GM23248 (cell line): ENCODE measurements at regions not wholly inside any gene's neighbourhood (a gene's known extent, or its start where the extent isn't known, plus 50 kb on each side); places are given as distances from the start of the nearest gene placed in this dataset.

Experiments used
- DNase-seq: peaks from one replicate; pipeline ENCODE4 v3.0.0-alpha.2; 2015
- H2AFZ ChIP-seq: fragments of 200-600 bp; sonication (generic); 2 replicates; pipeline ENCODE4 v1.6.1; 2016; ENCODE audit warnings: antibody characterized with exemption
- H3F3A ChIP-seq: fragments of 200-600 bp; sonication (generic); 2 replicates; pipeline ENCODE4 v1.6.1; 2016; ENCODE audit warnings: mild to moderate bottlenecking, antibody characterized with exemption, mixed run types; ENCODE audit not compliant: insufficient read depth
- H3K27ac ChIP-seq: fragments of 200-600 bp; sonication (generic); 2 replicates; pipeline ENCODE4 v1.5.1; 2016; ENCODE audit warnings: mild to moderate bottlenecking
- H3K27me3 ChIP-seq: fragments of 200-600 bp; sonication (generic); replicated peaks from 2 replicates; pipeline ENCODE4 v1.6.1; 2016; ENCODE audit warnings: mild to moderate bottlenecking; ENCODE audit not compliant: insufficient read depth
- H3K36me3 ChIP-seq: fragments of 200-600 bp; sonication (generic); 2 replicates; pipeline ENCODE4 v1.6.1; 2016; ENCODE audit warnings: low read depth, mild to moderate bottlenecking
- H3K4me1 ChIP-seq: fragments of 200-600 bp; sonication (generic); 2 replicates; pipeline ENCODE4 v1.6.1; 2016; ENCODE audit warnings: mild to moderate bottlenecking; ENCODE audit not compliant: insufficient read depth
- H3K4me2 ChIP-seq: fragments of 200-600 bp; sonication (generic); one replicate; pipeline ENCODE4 v1.6.1; 2016; ENCODE audit warnings: mild to moderate bottlenecking; ENCODE audit not compliant: unreplicated experiment
- H3K4me3 ChIP-seq: fragments of 200-600 bp; sonication (generic); 2 replicates; pipeline ENCODE4 v1.5.1; 2016; ENCODE audit warnings: mild to moderate bottlenecking
- H3K79me2 ChIP-seq: fragments of 200-600 bp; sonication (generic); 2 replicates; pipeline ENCODE4 v1.6.1; 2016; ENCODE audit warnings: mild to moderate bottlenecking; ENCODE audit not compliant: insufficient read depth
- H3K9ac ChIP-seq: fragments of 200-600 bp; sonication (generic); 2 replicates; pipeline ENCODE4 v1.6.1; 2016; ENCODE audit warnings: mild to moderate bottlenecking
- H3K9me2 ChIP-seq: fragments of 200-600 bp; sonication (generic); 2 replicates; pipeline ENCODE4 v1.6.1; 2016; ENCODE audit warnings: mixed run types, mild to moderate bottlenecking, moderate library complexity; ENCODE audit not compliant: insufficient read depth
- H3K9me3 ChIP-seq: fragments of 200-600 bp; sonication (generic); one replicate; pipeline ENCODE4 v1.6.1; 2017; ENCODE audit warnings: low read depth
- H4K20me1 ChIP-seq: fragments of 200-600 bp; sonication (generic); 2 replicates; pipeline ENCODE4 v1.6.0; 2016; ENCODE audit not compliant: insufficient read depth
- EZH2 ChIP-seq: fragments of 200-600 bp; sonication (generic); IDR thresholded peaks from 2 replicates; pipeline ENCODE4 v1.6.1; 2018; ENCODE audit warnings: antibody characterized with exemption, mild to moderate bottlenecking; ENCODE audit not compliant: insufficient read depth, poor library complexity, severe bottlenecking
- EZH2phosphoT487 ChIP-seq: fragments of 200-600 bp; sonication (generic); IDR thresholded peaks from 2 replicates; pipeline ENCODE4 v1.6.1; 2018; ENCODE audit warnings: antibody characterized with exemption, moderate library complexity, mild to moderate bottlenecking, low read depth; ENCODE audit not compliant: insufficient read depth
- WGBS, 2 experiments: methylation state at CpG; one replicate each; pipeline ENCODE4 v1.1.6; 2015 to 2017; ENCODE audit warnings: low lambda C conversion rate in 2 of 2, low coverage in 1 of 2; ENCODE audit errors: missing lambda C conversion rate in 2 of 2; 5-methylcytosine and 5-hydroxymethylcytosine counted together
- in situ Hi-C: fragments of 300-500 bp; cut with MboI; formaldehyde crosslinking; loops from 2 replicates; pipeline ENCODE4 v1.15.0; 2020

DNA sequence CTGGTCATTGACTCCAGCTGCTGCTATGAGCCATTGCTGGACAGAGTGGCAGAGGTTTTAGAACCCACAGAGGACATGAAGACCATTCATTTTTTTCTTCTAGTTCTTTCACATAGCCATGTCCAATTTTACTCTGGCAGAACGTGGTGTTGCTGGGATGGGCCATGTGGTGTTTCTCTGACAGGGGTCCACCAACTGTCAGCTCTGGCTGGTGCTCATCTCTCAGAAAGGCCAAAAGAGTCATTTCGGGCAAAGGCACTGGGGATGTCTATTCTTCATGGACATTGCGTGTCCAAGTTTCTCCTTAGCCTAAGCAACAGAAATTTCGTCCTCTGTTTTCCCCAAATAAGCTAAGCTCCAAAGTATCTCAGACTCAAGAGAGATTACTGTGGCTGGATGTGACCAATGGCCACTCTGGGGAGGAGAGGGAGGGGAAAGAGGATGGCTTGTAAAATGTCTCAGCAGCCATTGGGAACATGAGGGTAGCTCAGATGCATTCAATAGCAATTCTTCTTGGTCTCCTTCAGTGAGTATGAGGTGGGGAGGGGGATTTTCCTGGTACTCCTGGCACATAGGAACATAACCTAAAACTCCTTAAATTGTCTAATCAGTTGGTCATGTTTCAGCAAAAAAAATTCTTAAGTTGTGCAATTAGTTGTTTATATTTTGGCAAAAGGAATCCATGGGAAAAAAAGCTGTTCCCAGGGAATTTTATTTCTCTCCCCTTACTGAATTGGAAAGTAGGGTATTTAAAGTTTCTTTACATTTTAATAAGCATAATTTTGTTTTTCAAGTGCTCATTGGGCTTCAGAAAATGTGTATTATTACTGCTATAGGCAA, 131.6 kb upstream of the MITF start:
- in situ Hi-C loops, result no loop called here
- H3K4me2 ChIP-seq, result no peak overlapping the region
- no peak overlapping the region for H3K27ac ChIP-seq
- DNase-seq, result no peak
- H3K9ac ChIP-seq, result no peak overlapping the region
- no peaks in the 10 kb centered on the region for H3K4me1 ChIP-seq
- no peaks in the 10 kb centered on the region for H4K20me1 ChIP-seq
- no peaks in the 10 kb centered on the region for H3K27me3 ChIP-seq
- no peak overlapping the region for H2AFZ ChIP-seq
- H3K9me3 ChIP-seq, result no peaks in the 10 kb centered on the region
- 3 to 5% methylated on average over 4 of the region's 4 CpGs for WGBS, 2 experiments
- no peaks in the 10 kb centered on the region for H3K9me2 ChIP-seq
- H3K36me3 ChIP-seq, result no peaks in the 10 kb centered on the region
- H3K4me3 ChIP-seq, result no peak overlapping the region
- H3F3A ChIP-seq, result no peaks in the 10 kb centered on the region
- no peaks in the 10 kb centered on the region for H3K79me2 ChIP-seq
- no peak for TF ChIP-seq EZH2phosphoT487
- no peak for TF ChIP-seq EZH2

DNA sequence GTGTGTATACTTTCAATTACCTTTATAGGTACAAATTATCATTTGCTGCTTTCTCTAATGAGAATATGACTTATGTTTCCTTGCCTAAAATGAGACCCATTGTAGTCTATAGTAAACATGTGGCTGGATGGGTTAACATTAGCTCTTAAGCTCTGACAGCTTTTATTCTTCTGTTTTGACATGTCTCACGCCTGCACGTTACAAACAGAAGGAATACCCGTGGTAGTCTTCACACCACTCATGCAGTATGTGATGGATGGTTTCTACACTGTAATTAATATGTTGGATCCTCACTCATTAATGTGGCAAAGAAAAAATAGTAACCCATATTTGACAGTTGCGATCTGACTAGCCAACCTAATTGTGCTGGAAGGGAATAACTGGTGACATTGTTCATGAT, 133.4 kb upstream of the MITF start:
- in situ Hi-C loops, result no loop called here
- 52 to 55% methylated on average over 4 of the region's 4 CpGs for WGBS, 2 experiments
- DNase-seq, result no peak
- Histone ChIP-seq H3K4me1 (no peaks in the 10 kb centered on the region), H3K4me3 (no peak overlapping the region), H3K36me3 (no peaks in the 10 kb centered on the region), H3K79me2 (no peaks in the 10 kb centered on the region), H3K4me2 (no peak overlapping the region), H3K9me2 (no peaks in the 10 kb centered on the region), H3K27me3 (no peaks in the 10 kb centered on the region), H3F3A (no peaks in the 10 kb centered on the region), H3K9me3 (no peaks in the 10 kb centered on the region), H3K9ac (no peak overlapping the region), H2AFZ (no peak overlapping the region), H3K27ac (no peak overlapping the region), H4K20me1 (no peaks in the 10 kb centered on the region)
- TF ChIP-seq EZH2 (no peak), EZH2phosphoT487 (no peak)

DNA sequence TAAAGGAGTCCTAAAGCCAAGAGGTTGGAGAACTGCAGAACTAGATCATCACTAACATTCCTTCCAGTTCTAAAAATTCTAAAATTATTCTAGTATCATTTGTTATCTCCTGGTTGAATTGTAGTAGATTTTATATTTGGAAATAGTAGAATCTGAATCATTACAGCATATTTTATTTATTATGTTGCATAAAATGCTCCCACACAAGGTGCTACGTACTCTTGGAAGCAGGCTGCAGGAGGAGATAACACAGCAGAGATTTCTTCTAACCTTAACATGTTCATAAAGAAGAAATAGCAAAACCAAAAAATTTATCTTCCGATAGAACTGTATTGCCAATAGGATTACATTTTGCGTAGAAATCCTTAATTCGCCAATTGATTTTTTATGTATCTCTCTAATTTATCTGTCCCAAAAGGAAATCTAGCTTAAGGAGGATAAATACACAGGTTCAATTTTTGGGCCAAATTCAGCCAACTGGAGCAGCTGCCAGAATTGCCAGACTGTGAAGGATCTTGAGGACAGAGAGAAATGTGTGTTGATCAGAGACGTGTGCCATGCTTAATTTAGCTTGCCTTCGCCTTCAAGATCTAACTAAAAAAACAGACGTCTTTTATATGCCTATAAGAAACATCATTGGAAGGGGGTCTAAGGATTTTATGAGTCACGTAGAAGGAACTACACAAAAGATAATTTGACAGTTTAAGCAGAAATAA, 134.4 kb upstream of the MITF start:
- Histone ChIP-seq H3K27me3 (no peaks in the 10 kb centered on the region), H3K36me3 (no peaks in the 10 kb centered on the region), H3K4me3 (no peak overlapping the region), H3K27ac (no peak overlapping the region), H3K79me2 (no peaks in the 10 kb centered on the region), H3K9me3 (no peaks in the 10 kb centered on the region), H3K4me1 (no peaks in the 10 kb centered on the region), H3K9ac (no peak overlapping the region), H4K20me1 (no peaks in the 10 kb centered on the region), H3K9me2 (no peaks in the 10 kb centered on the region), H3F3A (no peaks in the 10 kb centered on the region), H3K4me2 (no peak overlapping the region), H2AFZ (no peak overlapping the region)
- DNase-seq, result no peak
- WGBS, 2 experiments, result 51 to 55% methylated on average over 8 of the region's 8 CpGs
- in situ Hi-C loops, result no loop called here
- TF ChIP-seq EZH2phosphoT487, result no peak
- TF ChIP-seq EZH2, result no peak

DNA sequence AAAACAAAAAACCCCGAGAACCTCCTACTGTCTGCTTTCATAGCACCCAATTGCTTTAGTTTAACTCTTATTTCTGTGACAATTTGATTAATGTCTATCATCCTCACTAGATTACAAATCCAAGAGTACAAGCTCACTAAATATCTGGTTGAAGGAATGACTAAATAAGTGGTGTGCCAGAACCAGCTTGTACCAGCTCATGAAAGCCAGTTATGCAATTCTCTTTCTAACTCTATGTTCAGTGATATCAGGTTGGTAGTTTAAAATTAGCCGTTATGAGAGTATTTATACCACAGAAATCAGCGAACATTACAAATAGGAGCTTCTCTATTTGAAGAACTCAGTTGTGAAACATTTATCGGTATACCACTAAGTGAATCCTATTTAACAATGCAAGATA, 137.2 kb upstream of the MITF start:
- no peak overlapping the region for H3K9ac ChIP-seq
- no peaks in the 10 kb centered on the region for H3K9me2 ChIP-seq
- no peak overlapping the region for H2AFZ ChIP-seq
- no peaks in the 10 kb centered on the region for H3F3A ChIP-seq
- H3K9me3 ChIP-seq, result no peaks in the 10 kb centered on the region
- H3K27ac ChIP-seq, result no peak overlapping the region
- H3K27me3 ChIP-seq, result no peaks in the 10 kb centered on the region
- no peak overlapping the region for H3K4me3 ChIP-seq
- no peak for DNase-seq
- in situ Hi-C loops, result no loop called here
- H3K36me3 ChIP-seq, result no peaks in the 10 kb centered on the region
- WGBS, 2 experiments, result 53 to 56% methylated on average over 4 of the region's 4 CpGs
- no peak for TF ChIP-seq EZH2
- no peak for TF ChIP-seq EZH2phosphoT487
- no peaks in the 10 kb centered on the region for H3K79me2 ChIP-seq
- H4K20me1 ChIP-seq, result no peaks in the 10 kb centered on the region
- no peak overlapping the region for H3K4me2 ChIP-seq
- no peaks in the 10 kb centered on the region for H3K4me1 ChIP-seq
